ENCODE measurements at regions not wholly inside any gene's neighbourhood (a gene's known extent, or its start where the extent isn't known, plus 50 kb on each side); places are given as distances from the start of the nearest gene placed in this dataset.
A peak's percentile ranks its signal among the peaks of the same experiment; 100 is the strongest.

GRCh38 chr2:7812231-7812995, 869.4 kb upstream of the ID2 start:
- Mint-ChIP-seq H3K27ac (no peak overlapping the region), H3K4me3 (no peak overlapping the region), H3K4me1 (ENCODE audit: low read depth) (no peaks in the 10 kb centered on the region), H3K36me3 (ENCODE audit: low read depth) (no peaks in the 10 kb centered on the region), H3K9me3 (peaks cover 3% of the 10 kb centered on the region), H3K27me3 (no peaks in the 10 kb centered on the region)

- Mint-ChIP-seq H3K4me1 (ENCODE audit: low read depth) (no peaks in the 10 kb centered on the region), H3K36me3 (ENCODE audit: low read depth) (no peaks in the 10 kb centered on the region), H3K4me3 (no peak overlapping the region), H3K27me3 (no peaks in the 10 kb centered on the region), H3K27ac (no peak overlapping the region), H3K9me3 (peaks cover 3% of the 10 kb centered on the region)
These were observed 868.1 kb upstream of the ID2 start for GRCh38 chr2:7813541-7814292.

- no peaks in the 10 kb centered on the region for H3K36me3 Mint-ChIP-seq (ENCODE audit: low read depth)
- H3K27ac Mint-ChIP-seq, result no peak overlapping the region
These were observed 866.1 kb upstream of the ID2 start for GRCh38 chr2:7815726-7816125.

GRCh38 chr2:7816233-7816632, 865.6 kb upstream of the ID2 start:
- H3K4me3 Mint-ChIP-seq, result no peak overlapping the region
- H3K27ac Mint-ChIP-seq, result no peak overlapping the region

More at GRCh38 chr2:7815726-7816125, 866.1 kb upstream of the ID2 start:
- no peaks in the 10 kb centered on the region for H3K27me3 Mint-ChIP-seq
- peaks cover 3% of the 10 kb centered on the region for H3K9me3 Mint-ChIP-seq
- no peaks in the 10 kb centered on the region for H3K4me1 Mint-ChIP-seq (ENCODE audit: low read depth)
- no peak overlapping the region for H3K4me3 Mint-ChIP-seq

GRCh38 chr2:7816944-7817343, 864.9 kb upstream of the ID2 start:
- H3K9me3 Mint-ChIP-seq, result peaks cover 3% of the 10 kb centered on the region
- no peaks in the 10 kb centered on the region for H3K36me3 Mint-ChIP-seq (ENCODE audit: low read depth)
- H3K27ac Mint-ChIP-seq, result no peak overlapping the region
- H3K4me3 Mint-ChIP-seq, result no peak overlapping the region
- H3K27me3 Mint-ChIP-seq, result no peaks in the 10 kb centered on the region
- no peaks in the 10 kb centered on the region for H3K4me1 Mint-ChIP-seq (ENCODE audit: low read depth)

More at GRCh38 chr2:7816233-7816632, 865.6 kb upstream of the ID2 start:
- H3K27me3 Mint-ChIP-seq, result no peaks in the 10 kb centered on the region
- H3K9me3 Mint-ChIP-seq, result peaks cover 3% of the 10 kb centered on the region
- no peaks in the 10 kb centered on the region for H3K4me1 Mint-ChIP-seq (ENCODE audit: low read depth)
- H3K36me3 Mint-ChIP-seq (ENCODE audit: low read depth), result no peaks in the 10 kb centered on the region

- no peaks in the 10 kb centered on the region for H3K27me3 Mint-ChIP-seq
- H3K36me3 Mint-ChIP-seq (ENCODE audit: low read depth), result no peaks in the 10 kb centered on the region
- H3K27ac Mint-ChIP-seq, result no peak overlapping the region
- H3K9me3 Mint-ChIP-seq, result peaks cover 3% of the 10 kb centered on the region
- H3K4me1 Mint-ChIP-seq (ENCODE audit: low read depth), result no peaks in the 10 kb centered on the region
- H3K4me3 Mint-ChIP-seq, result no peak overlapping the region
These were observed 862.5 kb upstream of the ID2 start for GRCh38 chr2:7819316-7819715.

GRCh38 chr2:7819850-7820249, 862.0 kb upstream of the ID2 start:
- Mint-ChIP-seq H3K27me3 (no peaks in the 10 kb centered on the region), H3K4me1 (ENCODE audit: low read depth) (no peaks in the 10 kb centered on the region), H3K36me3 (ENCODE audit: low read depth) (no peaks in the 10 kb centered on the region), H3K4me3 (no peak overlapping the region), H3K9me3 (no peaks in the 10 kb centered on the region), H3K27ac (no peak overlapping the region)

- Mint-ChIP-seq H3K4me1 (ENCODE audit: low read depth) (peaks cover 12% of the 10 kb centered on the region), H3K36me3 (ENCODE audit: low read depth) (no peaks in the 10 kb centered on the region), H3K4me3 (no peak overlapping the region), H3K27ac (no peak overlapping the region), H3K27me3 (no peaks in the 10 kb centered on the region), H3K9me3 (no peaks in the 10 kb centered on the region)
These were observed 857.6 kb upstream of the ID2 start for GRCh38 chr2:7824211-7824610.

GRCh38 chr2:7825591-7826312, 856.1 kb upstream of the ID2 start:
- peaks cover 12% of the 10 kb centered on the region for H3K4me1 Mint-ChIP-seq (ENCODE audit: low read depth)
- no peaks in the 10 kb centered on the region for H3K27me3 Mint-ChIP-seq
- H3K4me3 Mint-ChIP-seq, result peak overlapping the region; percentile 35
- H3K27ac Mint-ChIP-seq, result peak overlapping the region; percentile 54
- no peaks in the 10 kb centered on the region for H3K36me3 Mint-ChIP-seq (ENCODE audit: low read depth)
- no peaks in the 10 kb centered on the region for H3K9me3 Mint-ChIP-seq

GRCh38 chr2:7826656-7827055, 855.2 kb upstream of the ID2 start:
- Mint-ChIP-seq H3K36me3 (ENCODE audit: low read depth) (no peaks in the 10 kb centered on the region), H3K9me3 (no peaks in the 10 kb centered on the region), H3K4me1 (ENCODE audit: low read depth) (peaks cover 12% of the 10 kb centered on the region), H3K27me3 (no peaks in the 10 kb centered on the region), H3K27ac (peak overlapping the region; percentile 53), H3K4me3 (no peak overlapping the region)

- Mint-ChIP-seq H3K27ac (no peak overlapping the region), H3K36me3 (ENCODE audit: low read depth) (no peaks in the 10 kb centered on the region), H3K27me3 (no peaks in the 10 kb centered on the region), H3K9me3 (no peaks in the 10 kb centered on the region), H3K4me3 (no peak overlapping the region), H3K4me1 (ENCODE audit: low read depth) (peaks cover 12% of the 10 kb centered on the region)
These were observed 852.6 kb upstream of the ID2 start for GRCh38 chr2:7829241-7829640.

GRCh38 chr2:7830616-7831015, 851.2 kb upstream of the ID2 start:
- no peaks in the 10 kb centered on the region for H3K36me3 Mint-ChIP-seq (ENCODE audit: low read depth)
- peaks cover 7% of the 10 kb centered on the region for H3K9me3 Mint-ChIP-seq
- no peaks in the 10 kb centered on the region for H3K27me3 Mint-ChIP-seq
- H3K4me1 Mint-ChIP-seq (ENCODE audit: low read depth), result peaks cover 15% of the 10 kb centered on the region
- no peak overlapping the region for H3K4me3 Mint-ChIP-seq
- H3K27ac Mint-ChIP-seq, result no peak overlapping the region

- peak overlapping the region; percentile 51 for H3K27ac Mint-ChIP-seq
- H3K4me1 Mint-ChIP-seq (ENCODE audit: low read depth), result peaks cover 9% of the 10 kb centered on the region
- H3K27me3 Mint-ChIP-seq, result no peaks in the 10 kb centered on the region
- no peaks in the 10 kb centered on the region for H3K36me3 Mint-ChIP-seq (ENCODE audit: low read depth)
- H3K4me3 Mint-ChIP-seq, result no peak overlapping the region
- H3K9me3 Mint-ChIP-seq, result peaks cover 7% of the 10 kb centered on the region
These were observed 846.7 kb upstream of the ID2 start for GRCh38 chr2:7835151-7835550.

- peaks cover 7% of the 10 kb centered on the region for H3K9me3 Mint-ChIP-seq
- H3K4me1 Mint-ChIP-seq (ENCODE audit: low read depth), result peaks cover 9% of the 10 kb centered on the region
- peak overlapping the region; percentile 51 for H3K27ac Mint-ChIP-seq
- H3K4me3 Mint-ChIP-seq, result no peak overlapping the region
- no peaks in the 10 kb centered on the region for H3K36me3 Mint-ChIP-seq (ENCODE audit: low read depth)
- no peaks in the 10 kb centered on the region for H3K27me3 Mint-ChIP-seq
These were observed 845.9 kb upstream of the ID2 start for GRCh38 chr2:7835693-7836680.
